ENCODE measurements at regions not wholly inside any gene's neighbourhood (a gene's known extent, or its start where the extent isn't known, plus 50 kb on each side); places are given as distances from the start of the nearest gene placed in this dataset.
"Not testable (repeated sequence)": the region's sequence is repeated elsewhere in the genome, so short reads cannot be mapped to it uniquely, and the experiment has no call there.

DNA sequence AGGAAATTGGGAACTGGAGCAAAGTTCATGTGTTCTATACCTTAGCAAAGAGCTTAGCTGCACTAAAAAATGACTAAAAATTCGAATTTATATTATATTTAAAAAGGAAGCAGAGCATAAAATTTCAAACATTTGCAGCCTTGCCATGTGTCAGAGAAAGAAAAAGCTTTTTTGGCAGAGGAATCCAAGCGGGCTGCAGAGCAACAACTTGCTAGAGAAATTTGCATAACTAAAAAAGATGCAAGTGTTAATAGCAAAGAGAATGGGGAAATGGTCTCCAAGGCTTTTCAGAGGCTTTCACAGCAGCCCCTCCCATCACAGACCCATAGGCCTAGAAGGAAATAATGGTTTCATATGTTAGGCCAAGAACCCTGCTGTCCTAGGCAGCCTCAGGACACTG is 1315.9 kb downstream of the DSC3 start:
- H3K4me2 ChIP-seq (ENCODE audit: insufficient read depth, insufficient read length, low read length), result no peak overlapping the region
- DNase-seq, result no peak
- TF ChIP-seq, protein P1, sequence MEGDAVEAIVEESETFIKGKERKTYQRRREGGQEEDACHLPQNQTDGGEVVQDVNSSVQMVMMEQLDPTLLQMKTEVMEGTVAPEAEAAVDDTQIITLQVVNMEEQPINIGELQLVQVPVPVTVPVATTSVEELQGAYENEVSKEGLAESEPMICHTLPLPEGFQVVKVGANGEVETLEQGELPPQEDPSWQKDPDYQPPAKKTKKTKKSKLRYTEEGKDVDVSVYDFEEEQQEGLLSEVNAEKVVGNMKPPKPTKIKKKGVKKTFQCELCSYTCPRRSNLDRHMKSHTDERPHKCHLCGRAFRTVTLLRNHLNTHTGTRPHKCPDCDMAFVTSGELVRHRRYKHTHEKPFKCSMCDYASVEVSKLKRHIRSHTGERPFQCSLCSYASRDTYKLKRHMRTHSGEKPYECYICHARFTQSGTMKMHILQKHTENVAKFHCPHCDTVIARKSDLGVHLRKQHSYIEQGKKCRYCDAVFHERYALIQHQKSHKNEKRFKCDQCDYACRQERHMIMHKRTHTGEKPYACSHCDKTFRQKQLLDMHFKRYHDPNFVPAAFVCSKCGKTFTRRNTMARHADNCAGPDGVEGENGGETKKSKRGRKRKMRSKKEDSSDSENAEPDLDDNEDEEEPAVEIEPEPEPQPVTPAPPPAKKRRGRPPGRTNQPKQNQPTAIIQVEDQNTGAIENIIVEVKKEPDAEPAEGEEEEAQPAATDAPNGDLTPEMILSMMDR (conservative IDR thresholded peaks at IDR 0.05), result no peak
- H3K4me1 ChIP-seq (ENCODE audit: insufficient read depth, low read length), result no peaks in the 10 kb centered on the region; the same call in 1 of the 2 replicates
- H2BK120ac ChIP-seq (ENCODE audit: low read depth, low read length, poor library complexity, severe bottlenecking), result no peak overlapping the region
- H2BK12ac ChIP-seq (ENCODE audit: insufficient read length, low read depth, low read length), result no peak overlapping the region
- no peak overlapping the region for H3K14ac ChIP-seq (ENCODE audit: insufficient read depth, low read length)
- Mint-ChIP-seq H3K36me3 (ENCODE audit: insufficient read depth in 1 of 3, low read depth in 3 of 3) (peaks cover 6 to 44% (median 18%) of the 10 kb centered on the region in 3 experiments), H3K27ac (no peak overlapping the region), H3K27me3 (ENCODE audit: low read depth) (no peaks in the 10 kb centered on the region; the same call in 1 of the 2 replicates), H3K4me3 (no peak overlapping the region), H3K9me3 (peaks cover 24 to 28% of the 10 kb centered on the region in 2 experiments), H3K4me1 (peaks cover 6 to 8% of the 10 kb centered on the region in 2 experiments)
- H4K20me1 ChIP-seq (ENCODE audit: control insufficient read depth, insufficient read depth, insufficient read length), result no peaks in the 10 kb centered on the region
- no peak overlapping the region for H3K23ac ChIP-seq (ENCODE audit: insufficient read length, low read depth, low read length)
- no peak overlapping the region for H4K8ac ChIP-seq (replicated peaks; ENCODE audit: insufficient read length, low read depth, low read length)
- no peak overlapping the region for H3K4ac ChIP-seq (ENCODE audit: low read depth, low read length)
- no peaks in the 10 kb centered on the region for H3K9me3 ChIP-seq (ENCODE audit: control insufficient read depth, low read depth, low read length)
- no peaks in the 10 kb centered on the region for H3K23me2 ChIP-seq (ENCODE audit: insufficient read length, low read depth, low read length, poor library complexity, severe bottlenecking)
- no peak overlapping the region for H2BK5ac ChIP-seq (ENCODE audit: insufficient read length, low read length)
- WGBS (ENCODE audit: extremely low coverage, insufficient read length, low lambda C conversion rate), result no CpG with 5 or more reads among the region's 2 CpGs
- no peak overlapping the region for H4K91ac ChIP-seq (ENCODE audit: insufficient read length, low read depth, low read length)
- H3K79me1 ChIP-seq (ENCODE audit: insufficient read depth, low read depth, low read length, poor library complexity, severe bottlenecking), result no peaks in the 10 kb centered on the region
- no peaks in the 10 kb centered on the region for H3K27me3 ChIP-seq (ENCODE audit: insufficient read depth, low read length)
- H4K5ac ChIP-seq (ENCODE audit: insufficient read length, low read depth, low read length), result no peak overlapping the region
- no peak overlapping the region for H2AFZ ChIP-seq (ENCODE audit: low read length)
- no peaks in the 10 kb centered on the region for H3K79me2 ChIP-seq (ENCODE audit: insufficient read depth, low read length)
- H2BK20ac ChIP-seq (ENCODE audit: low read depth, low read length, poor library complexity, severe bottlenecking), result no peak overlapping the region
- no peak overlapping the region for H3T11ph ChIP-seq (ENCODE audit: low read length)
- H2AK5ac ChIP-seq (ENCODE audit: insufficient read length, low read length), result no peak overlapping the region
- no peak overlapping the region for H2BK15ac ChIP-seq (ENCODE audit: low read depth, low read length)
- no peak overlapping the region for H3K56ac ChIP-seq (ENCODE audit: insufficient read length, low read depth, low read length)
- no peak overlapping the region for H3K27ac ChIP-seq (ENCODE audit: insufficient read length, low read depth, low read length)
- no peak overlapping the region for H3K18ac ChIP-seq (ENCODE audit: insufficient read length, low read depth, low read length)
- H3K9ac ChIP-seq (ENCODE audit: extremely low read depth, insufficient read length, low read length), result no peak overlapping the region

GRCh38 chr18:29723486-29723885 is 1319.1 kb downstream of the DSC3 start:
- not testable (repeated sequence) for H4K8ac ChIP-seq (replicated peaks; ENCODE audit: insufficient read length, low read depth, low read length); H2AK5ac ChIP-seq (ENCODE audit: insufficient read length, low read length); H3K4ac ChIP-seq (ENCODE audit: low read depth, low read length); H2BK15ac ChIP-seq (ENCODE audit: low read depth, low read length); H4K20me1 ChIP-seq (ENCODE audit: control insufficient read depth, insufficient read depth, insufficient read length); H3K23ac ChIP-seq (ENCODE audit: insufficient read length, low read depth, low read length); H3K79me2 ChIP-seq (ENCODE audit: insufficient read depth, low read length); H2BK20ac ChIP-seq (ENCODE audit: low read depth, low read length, poor library complexity, severe bottlenecking); H3K56ac ChIP-seq (ENCODE audit: insufficient read length, low read depth, low read length); DNase-seq; H3K4me1 ChIP-seq (ENCODE audit: insufficient read depth, low read length); H3K4me2 ChIP-seq (ENCODE audit: insufficient read depth, insufficient read length, low read length); H3T11ph ChIP-seq (ENCODE audit: low read length); H3K4me1 Mint-ChIP-seq; H2BK5ac ChIP-seq (ENCODE audit: insufficient read length, low read length); H4K91ac ChIP-seq (ENCODE audit: insufficient read length, low read depth, low read length); H3K27ac Mint-ChIP-seq; H3K23me2 ChIP-seq (ENCODE audit: insufficient read length, low read depth, low read length, poor library complexity, severe bottlenecking); H2BK12ac ChIP-seq (ENCODE audit: insufficient read length, low read depth, low read length); H3K9me3 ChIP-seq (ENCODE audit: control insufficient read depth, low read depth, low read length); H3K79me1 ChIP-seq (ENCODE audit: insufficient read depth, low read depth, low read length, poor library complexity, severe bottlenecking); H3K27ac ChIP-seq (ENCODE audit: insufficient read length, low read depth, low read length); H3K27me3 ChIP-seq (ENCODE audit: insufficient read depth, low read length); H3K9ac ChIP-seq (ENCODE audit: extremely low read depth, insufficient read length, low read length); H3K4me3 Mint-ChIP-seq; H2BK120ac ChIP-seq (ENCODE audit: low read depth, low read length, poor library complexity, severe bottlenecking); H3K14ac ChIP-seq (ENCODE audit: insufficient read depth, low read length); H3K27me3 Mint-ChIP-seq (ENCODE audit: low read depth); H3K18ac ChIP-seq (ENCODE audit: insufficient read length, low read depth, low read length); H4K5ac ChIP-seq (ENCODE audit: insufficient read length, low read depth, low read length); H2AFZ ChIP-seq (ENCODE audit: low read length)
- peaks cover 26% of the 10 kb centered on the region in 2 experiments for H3K9me3 Mint-ChIP-seq
- WGBS (ENCODE audit: extremely low coverage, insufficient read length, low lambda C conversion rate), result no CpG with 5 or more reads among the region's 21 CpGs
- H3K36me3 Mint-ChIP-seq (ENCODE audit: insufficient read depth in 1 of 3, low read depth in 3 of 3), result peaks cover 6 to 42% (median 16%) of the 10 kb centered on the region in 3 experiments
